NCI-H2081 treated with DMSO at 0.1 percent for 48 hours (cell line): ENCODE measurements at regions not wholly inside any gene's neighbourhood (a gene's known extent, or its start where the extent isn't known, plus 50 kb on each side); places are given as distances from the start of the nearest gene placed in this dataset.
"Not testable (repeated sequence)": the region's sequence is repeated elsewhere in the genome, so short reads cannot be mapped to it uniquely, and the experiment has no call there.

ENCODE experiments used
- DNase-seq: peaks from one replicate; lab custom pipeline; 2025; lab: John Stamatoyannopoulos, UW

DNA sequence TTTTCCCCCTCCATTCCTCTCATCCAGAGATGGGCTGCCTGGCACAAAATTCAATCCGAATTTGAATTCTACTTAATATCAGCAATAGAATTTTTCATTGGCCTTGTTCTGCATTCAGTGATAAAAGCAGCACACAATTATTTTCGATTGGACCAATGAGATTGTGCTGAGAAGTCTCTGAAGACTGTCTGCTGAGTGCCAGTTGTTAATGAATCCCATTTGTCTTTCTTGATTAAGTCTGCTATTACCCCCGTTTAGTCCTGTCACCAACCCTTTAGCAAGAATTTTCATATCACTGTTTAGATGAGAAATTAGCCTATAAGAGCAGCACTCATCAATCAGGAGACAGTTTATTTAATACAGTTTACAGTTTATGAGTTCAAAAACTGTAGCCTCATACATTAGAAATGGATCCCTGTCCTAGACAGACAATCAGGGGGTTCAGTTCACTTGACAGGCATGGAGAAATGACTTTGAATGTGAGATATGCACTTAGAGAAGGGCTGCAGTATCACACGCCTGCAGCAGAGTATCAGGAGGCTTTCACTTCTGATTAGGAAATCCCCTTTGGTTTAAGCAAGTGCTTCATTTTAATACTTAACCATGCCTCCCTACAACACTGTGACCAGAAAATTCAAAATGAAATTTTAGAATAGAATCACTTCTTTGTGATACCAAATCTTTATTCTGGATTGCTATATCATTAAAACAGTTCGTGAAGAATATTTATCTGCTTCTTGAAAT lies 304.7 kb upstream of the PTBP2 start:
- no peak for DNase-seq

GRCh38 chr1:96418969-96419368 lies 302.6 kb upstream of the PTBP2 start:
- DNase-seq, result no peak

GRCh38 chr1:96424877-96425276 lies 296.7 kb upstream of the PTBP2 start:
- DNase-seq, result no peak

DNA sequence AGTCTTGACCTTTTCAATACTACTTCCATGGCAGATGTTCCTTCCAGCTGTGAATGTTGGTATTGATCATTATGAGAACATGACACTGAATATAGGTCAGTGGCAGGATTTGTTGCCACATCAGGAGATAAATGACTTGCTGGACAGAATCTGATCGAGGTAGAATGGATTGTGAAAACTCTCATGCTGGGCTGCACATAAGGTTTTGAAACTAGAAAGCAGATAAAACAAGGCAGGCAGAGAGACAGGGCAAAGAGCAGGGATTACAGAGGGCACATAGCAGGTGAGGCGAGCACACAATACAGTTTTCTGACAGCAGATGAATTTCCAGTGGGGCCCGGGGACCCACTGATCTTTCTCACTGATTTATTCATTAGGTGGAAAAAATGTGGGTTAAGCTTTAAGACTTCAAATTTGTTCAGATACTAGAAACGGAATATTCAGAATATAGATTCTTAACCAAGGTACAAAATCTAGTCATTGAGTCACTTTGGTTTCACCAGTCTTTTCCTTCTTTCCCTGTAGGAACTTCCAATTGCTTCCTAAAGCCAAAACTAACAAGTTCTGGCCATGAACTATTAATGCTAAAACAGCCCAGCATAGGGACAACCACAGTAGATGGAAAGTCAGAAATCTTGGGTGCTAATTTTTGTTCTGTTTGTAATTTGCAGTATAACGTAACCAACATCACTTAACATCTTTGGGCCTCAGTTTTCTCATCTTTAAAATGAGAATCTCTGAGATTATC lies 296.0 kb upstream of the PTBP2 start:
- no peak for DNase-seq

GRCh38 chr1:96427616-96428015 lies 294.0 kb upstream of the PTBP2 start:
- no peak for DNase-seq

DNA sequence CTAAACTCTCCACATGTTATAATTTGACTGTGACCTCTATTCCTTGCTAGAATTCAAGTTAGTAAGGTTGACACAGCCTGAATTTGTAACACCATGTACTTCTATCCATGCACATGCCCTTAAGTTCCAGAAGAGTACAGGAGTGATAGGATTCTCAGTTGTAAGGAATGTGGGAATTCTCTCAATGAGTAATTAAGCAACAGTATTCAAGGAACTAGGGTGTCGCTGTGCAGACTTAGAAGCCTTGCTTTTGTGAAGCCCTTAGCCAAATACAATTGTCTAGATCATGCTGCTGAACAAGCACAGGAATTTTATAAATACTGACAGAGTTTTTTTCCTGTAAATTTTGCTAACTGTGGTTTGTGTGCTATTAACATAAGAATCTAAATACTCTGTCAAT lies 276.3 kb upstream of the PTBP2 start:
- DNase-seq, result no peak

DNA sequence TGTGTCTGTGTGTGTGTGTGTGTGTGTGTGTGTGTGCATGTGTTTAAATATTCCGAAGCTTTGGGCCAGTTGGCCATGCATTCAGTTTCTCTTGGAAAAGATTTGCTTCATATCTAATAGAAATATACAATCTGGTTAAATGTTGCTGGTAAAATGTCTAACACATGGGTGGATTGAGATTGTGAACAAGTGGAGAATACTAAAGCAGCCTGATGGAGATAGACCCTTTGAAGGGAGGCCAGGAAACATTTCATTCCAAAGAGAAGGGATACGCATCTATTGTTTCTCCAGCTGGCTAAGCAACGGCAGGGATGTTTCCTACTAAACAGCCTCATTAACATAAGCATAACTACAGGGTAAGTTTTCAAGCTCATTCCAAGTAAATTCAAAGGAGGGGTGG lies 257.5 kb upstream of the PTBP2 start:
- no peak for DNase-seq

- DNase-seq, result no peak
Measured at GRCh38 chr1:96464522-96464921, 257.1 kb upstream of the PTBP2 start.

GRCh38 chr1:96464991-96465390 lies 256.6 kb upstream of the PTBP2 start:
- no peak for DNase-seq

- no peak for DNase-seq
Measured at GRCh38 chr1:96465441-96465840, 256.1 kb upstream of the PTBP2 start.

DNA sequence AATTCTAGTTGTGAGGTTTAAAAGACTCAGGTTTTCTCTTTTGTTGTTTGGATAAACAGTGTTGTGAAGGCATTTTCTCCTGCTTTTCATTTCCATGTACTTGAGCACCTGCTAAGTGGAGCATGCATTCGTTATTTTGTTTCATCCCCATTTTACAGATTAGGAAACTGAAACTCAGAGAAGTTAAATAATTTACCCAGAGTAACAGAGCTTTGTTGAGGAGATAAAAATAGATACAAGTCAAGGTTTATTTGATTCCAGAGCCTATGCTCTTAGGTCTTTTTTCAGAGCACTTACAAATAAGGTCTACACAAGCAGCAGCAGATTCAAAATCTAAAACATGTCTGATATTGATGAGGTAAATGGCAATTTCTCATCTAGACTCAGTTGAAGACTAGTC lies 254.7 kb upstream of the PTBP2 start:
- DNase-seq, result no peak

- not testable (repeated sequence) for DNase-seq
Measured at GRCh38 chr1:96469726-96470125, 251.9 kb upstream of the PTBP2 start.

GRCh38 chr1:96472471-96472870 lies 249.1 kb upstream of the PTBP2 start:
- no peak for DNase-seq

DNA sequence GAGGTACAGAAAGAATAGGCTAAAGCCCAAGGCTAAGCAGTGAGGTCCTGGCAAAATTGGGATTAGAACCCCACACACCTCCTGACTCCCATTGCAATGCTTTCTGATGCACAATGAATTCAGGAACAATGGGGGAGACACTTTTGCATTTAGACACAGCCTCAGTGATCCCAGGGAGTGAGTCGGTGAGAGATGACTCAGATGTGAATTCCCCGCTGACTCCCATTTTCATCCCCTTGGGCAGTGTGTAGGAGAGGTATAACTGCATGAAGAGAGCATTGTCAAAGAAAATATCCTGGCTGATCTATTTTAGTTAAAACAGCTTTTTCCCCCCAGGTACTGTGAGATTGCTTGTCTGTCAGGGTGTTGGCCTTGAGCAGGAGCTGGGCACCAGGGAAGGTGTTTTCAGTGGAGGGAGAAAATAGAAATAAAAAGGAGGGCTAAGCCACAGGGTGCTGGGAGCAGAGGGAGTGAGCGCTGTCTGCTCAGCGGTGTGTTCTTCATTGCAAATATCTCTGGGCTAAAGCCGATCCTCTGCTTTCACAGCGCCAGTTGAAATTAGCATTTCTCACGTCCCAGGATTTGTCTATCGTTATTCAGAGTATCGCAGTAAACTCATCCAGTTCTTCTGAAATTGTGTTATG lies 247.7 kb upstream of the PTBP2 start:
- no peak for DNase-seq

DNA sequence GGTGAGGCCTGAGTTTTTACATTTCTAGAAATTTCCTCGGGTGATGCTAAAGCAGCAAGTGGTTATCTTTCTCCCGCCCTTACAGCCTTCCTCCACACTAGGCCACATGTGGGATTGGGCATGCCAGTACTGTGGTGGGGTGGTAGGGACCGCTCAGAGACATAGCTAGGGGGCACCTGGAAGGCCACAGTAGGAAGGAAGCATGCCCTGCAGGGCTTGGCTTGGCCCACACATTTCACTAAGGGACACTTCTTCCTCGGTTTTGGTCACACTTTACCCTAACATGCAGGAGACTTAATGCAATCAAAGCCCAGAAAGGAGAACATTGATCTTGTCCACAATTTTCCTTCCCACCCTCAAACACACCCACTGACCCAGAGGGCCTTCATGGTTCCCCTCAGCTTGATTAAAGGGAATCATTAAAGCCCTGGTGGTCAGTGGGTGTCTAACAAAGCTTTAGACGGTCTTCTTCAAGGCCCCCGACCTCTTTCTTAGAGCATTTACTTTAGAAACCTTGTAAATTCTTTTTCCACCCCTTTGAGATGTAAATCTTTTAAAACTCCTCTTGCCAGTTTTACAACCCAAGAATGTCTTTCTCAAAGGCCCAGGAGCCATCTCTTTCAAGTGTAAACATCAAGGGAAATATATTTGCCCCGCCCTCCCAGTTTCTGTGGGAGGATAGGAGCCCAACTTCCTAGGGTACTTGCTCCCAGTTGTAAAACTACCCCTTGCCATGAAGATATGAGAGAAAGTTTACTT lies 246.4 kb upstream of the PTBP2 start:
- no peak for DNase-seq

- DNase-seq, result no peak
Measured at GRCh38 chr1:96475903-96476302, 245.7 kb upstream of the PTBP2 start.

GRCh38 chr1:96478228-96478627 lies 243.4 kb upstream of the PTBP2 start:
- no peak for DNase-seq

GRCh38 chr1:96481409-96481808 lies 240.2 kb upstream of the PTBP2 start:
- no peak for DNase-seq

DNA sequence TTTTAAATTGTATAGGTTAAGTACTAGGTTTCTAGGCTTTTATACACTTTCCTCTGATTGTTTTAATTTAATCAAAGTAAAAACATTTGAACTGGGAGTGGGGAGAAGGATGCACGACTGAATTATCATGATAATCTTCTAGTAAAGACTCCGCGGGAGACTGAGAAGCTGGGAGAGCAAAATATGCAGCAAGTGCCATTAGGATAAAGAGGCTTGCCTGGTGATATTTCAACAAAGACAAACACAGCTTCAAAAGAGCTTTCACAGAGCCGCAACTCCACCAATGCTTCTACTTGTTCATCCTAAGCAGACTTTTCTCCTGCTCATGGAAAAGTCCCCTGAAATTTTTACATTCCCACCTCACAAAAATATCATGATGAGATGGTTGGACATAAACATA lies 239.0 kb upstream of the PTBP2 start:
- DNase-seq, result no peak

- DNase-seq, result no peak
Measured at GRCh38 chr1:96487394-96487793, 234.2 kb upstream of the PTBP2 start.

DNA sequence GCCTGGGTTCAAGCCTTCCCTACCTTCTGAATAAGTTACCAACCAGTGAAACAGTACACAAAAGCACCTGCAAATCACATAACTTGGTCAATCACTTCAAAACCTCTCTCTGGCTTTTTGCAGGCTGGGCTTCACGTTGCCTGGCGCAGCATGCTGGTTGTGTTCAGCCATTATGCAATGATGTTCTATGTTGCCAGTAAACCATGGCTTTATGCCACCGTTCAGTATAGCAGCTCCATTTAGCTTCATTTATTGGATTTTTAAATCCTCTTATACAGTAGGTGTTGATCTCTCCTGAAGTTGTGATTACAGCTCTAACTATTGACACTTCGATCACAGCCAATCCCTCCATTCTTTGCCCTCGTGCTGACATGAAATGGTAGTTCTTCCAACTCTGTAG lies 233.6 kb upstream of the PTBP2 start:
- no peak for DNase-seq

- no peak for DNase-seq
Measured at GRCh38 chr1:96488777-96489176, 232.8 kb upstream of the PTBP2 start.
